Right atrium auricular region (tissue), 2 donors: ENCODE measurements at regions not wholly inside any gene's neighbourhood (a gene's known extent, or its start where the extent isn't known, plus 50 kb on each side); places are given as distances from the start of the nearest gene placed in this dataset.

Experiments
- DNase-seq: peaks from one replicate; pipeline ENCODE4 v3.0.0-alpha.2; 2019; ENCODE audit warnings: low spot score
- H3K27ac ChIP-seq, 2 donors: fragments of 200-600 bp; sonication (generic); 1 replicate in 1 of 2; 2 replicates in 1 of 2; pipeline ENCODE4 v1.5.1; 2016 to 2019
- H3K27me3 ChIP-seq, 2 donors: fragments of 200-600 bp; sonication (generic); one replicate each; pipeline versions ENCODE4 v1.5.1 to v1.6.0; 2017 to 2019
- H3K36me3 ChIP-seq: fragments of 200-600 bp; sonication (generic); one replicate; pipeline ENCODE4 v1.5.1; 2016
- H3K4me1 ChIP-seq, 2 donors: fragments of 200-600 bp; sonication (generic); one replicate each; pipeline versions ENCODE4 v1.5.1 to v1.6.0; 2017 to 2019
- H3K4me3 ChIP-seq, 2 donors: fragments of 200-600 bp; sonication (generic); 1 replicate in 1 of 2; 2 replicates in 1 of 2; pipeline ENCODE4 v1.5.1; 2017 to 2019; ENCODE audit warnings: mild to moderate bottlenecking in 1 of 2, moderate library complexity in 1 of 2
- H3K9me3 ChIP-seq, 2 donors: fragments of 200-600 bp; sonication (generic); one replicate each; pipeline ENCODE4 v1.5.1; 2019
- CTCF ChIP-seq, 2 donors: fragments of 200-600 bp; sonication (generic); IDR thresholded peaks; one replicate each; pipeline ENCODE4 v1.5.1; 2019; ENCODE audit warnings: antibody characterized with exemption in 2 of 2

- no peak for DNase-seq
- Histone ChIP-seq H3K27ac (peak overlapping the region in 1 of 2 donors; percentile 24), H3K4me1 (peaks cover 0 to 31% of the 10 kb centered on the region in 2 donors), H3K36me3 (no peaks in the 10 kb centered on the region), H3K4me3 (no peak overlapping the region), H3K9me3 (no peaks in the 10 kb centered on the region), H3K27me3 (no peaks in the 10 kb centered on the region)
- TF ChIP-seq CTCF (IDR thresholded peaks at IDR 0.05), result no peak
These were observed 195.7 kb downstream of the SPRY2 start for GRCh38 chr13:80145171-80145690.

GRCh38 chr13:80144493-80144892, 196.4 kb downstream of the SPRY2 start:
- Histone ChIP-seq H3K4me1 (peaks cover 0 to 35% of the 10 kb centered on the region in 2 donors), H3K27me3 (no peaks in the 10 kb centered on the region), H3K4me3 (no peak overlapping the region), H3K9me3 (no peaks in the 10 kb centered on the region), H3K27ac (no peak overlapping the region), H3K36me3 (no peaks in the 10 kb centered on the region)
- TF ChIP-seq CTCF (IDR thresholded peaks at IDR 0.05), result no peak
- DNase-seq, result no peak

GRCh38 chr13:80141123-80141849, 199.6 kb downstream of the SPRY2 start:
- no peaks in the 10 kb centered on the region for H3K9me3 ChIP-seq
- H3K36me3 ChIP-seq, result no peaks in the 10 kb centered on the region
- H3K27me3 ChIP-seq, result no peaks in the 10 kb centered on the region
- H3K4me3 ChIP-seq, result no peak overlapping the region
- H3K4me1 ChIP-seq, result peaks cover 0 to 35% of the 10 kb centered on the region in 2 donors
- DNase-seq, result no peak
- TF ChIP-seq CTCF (IDR thresholded peaks at IDR 0.05), result no peak
- peak overlapping the region; percentile 20 to 69 for H3K27ac ChIP-seq

GRCh38 chr13:80140685-80141084, 200.2 kb downstream of the SPRY2 start:
- Histone ChIP-seq H3K27ac (peak overlapping the region in 1 of 2 donors; percentile 69), H3K4me3 (no peak overlapping the region)

GRCh38 chr13:80139196-80139595, 201.7 kb downstream of the SPRY2 start:
- no peak for DNase-seq
- TF ChIP-seq CTCF (IDR thresholded peaks at IDR 0.05), result no peak

More at GRCh38 chr13:80140685-80141084, 200.2 kb downstream of the SPRY2 start:
- DNase-seq, result no peak
- no peaks in the 10 kb centered on the region for H3K9me3 ChIP-seq
- peaks cover 0 to 33% of the 10 kb centered on the region in 2 donors for H3K4me1 ChIP-seq
- no peaks in the 10 kb centered on the region for H3K36me3 ChIP-seq
- no peaks in the 10 kb centered on the region for H3K27me3 ChIP-seq
- no peak for TF ChIP-seq CTCF (IDR thresholded peaks at IDR 0.05)

More at GRCh38 chr13:80139196-80139595, 201.7 kb downstream of the SPRY2 start:
- no peaks in the 10 kb centered on the region for H3K9me3 ChIP-seq
- no peaks in the 10 kb centered on the region for H3K36me3 ChIP-seq
- no peak overlapping the region for H3K27ac ChIP-seq
- peaks cover 0 to 22% of the 10 kb centered on the region in 2 donors for H3K4me1 ChIP-seq
- no peak overlapping the region for H3K4me3 ChIP-seq
- H3K27me3 ChIP-seq, result no peaks in the 10 kb centered on the region
